ENCODE measurements at regions not wholly inside any gene's neighbourhood (a gene's known extent, or its start where the extent isn't known, plus 50 kb on each side); places are given as distances from the start of the nearest gene placed in this dataset.

GRCh38 chr5:4674166-4674565 lies 466.0 kb upstream of the ADAMTS16 start:
- TF ChIP-seq CTCF (IDR thresholded peaks at IDR 0.05; ENCODE audit: insufficient read depth, low read depth, low read length) = no peak
- TF ChIP-seq EZH2 (IDR thresholded peaks at IDR 0.05; ENCODE audit: insufficient read depth, low read length) = no peak
